GM06990 (cell line): ENCODE measurements at regions not wholly inside any gene's neighbourhood (a gene's known extent, or its start where the extent isn't known, plus 50 kb on each side); places are given as distances from the start of the nearest gene placed in this dataset.

Source experiments
- DNase-seq: peaks from one replicate; pipeline ENCODE4 v3.0.0-alpha.2; 2011; ENCODE audit not compliant: insufficient read length; ENCODE audit errors: extremely low read depth
- H3K27me3 ChIP-seq: replicated peaks from 2 replicates; pipeline ENCODE4 v1.6.0; 2011; ENCODE audit warnings: low read length; ENCODE audit not compliant: control insufficient read depth, insufficient read depth
- H3K36me3 ChIP-seq: 2 replicates; pipeline ENCODE4 v1.5.1; 2011; ENCODE audit warnings: low read length; ENCODE audit not compliant: control insufficient read depth, insufficient read depth
- H3K4me3 ChIP-seq: replicated peaks from 2 replicates; pipeline ENCODE4 v1.5.1; 2011; ENCODE audit warnings: low read depth, mild to moderate bottlenecking, control low read depth, low read length
- TF ChIP-seq, protein P1 (sequence below): IDR thresholded peaks from 2 replicates; pipeline ENCODE4 v1.5.1; 2011; ENCODE audit warnings: low read length, control low read depth, mild to moderate bottlenecking, inconsistent platforms; ENCODE audit not compliant: insufficient read depth, poor library complexity, severe bottlenecking

DNA sequence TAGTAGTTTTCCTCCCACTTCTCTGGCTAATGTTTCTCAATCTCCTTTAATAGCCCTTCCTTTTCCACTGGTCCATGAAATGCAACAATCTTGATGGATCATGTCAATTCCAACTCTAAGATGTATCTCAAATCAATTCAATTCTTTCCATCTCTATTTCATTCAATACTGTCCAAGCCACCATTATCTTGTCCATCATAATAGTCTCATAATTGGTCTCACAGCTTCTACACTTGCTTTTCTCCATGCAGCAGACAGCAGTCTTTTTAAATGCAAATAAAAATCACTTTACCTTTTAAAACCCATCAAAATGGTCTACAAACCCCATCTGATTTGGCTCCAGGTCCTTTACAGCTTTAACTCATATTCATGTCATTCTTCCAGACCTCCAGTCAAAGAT is 226.6 kb downstream of the EPHA4 start:
- TF ChIP-seq, protein P1, sequence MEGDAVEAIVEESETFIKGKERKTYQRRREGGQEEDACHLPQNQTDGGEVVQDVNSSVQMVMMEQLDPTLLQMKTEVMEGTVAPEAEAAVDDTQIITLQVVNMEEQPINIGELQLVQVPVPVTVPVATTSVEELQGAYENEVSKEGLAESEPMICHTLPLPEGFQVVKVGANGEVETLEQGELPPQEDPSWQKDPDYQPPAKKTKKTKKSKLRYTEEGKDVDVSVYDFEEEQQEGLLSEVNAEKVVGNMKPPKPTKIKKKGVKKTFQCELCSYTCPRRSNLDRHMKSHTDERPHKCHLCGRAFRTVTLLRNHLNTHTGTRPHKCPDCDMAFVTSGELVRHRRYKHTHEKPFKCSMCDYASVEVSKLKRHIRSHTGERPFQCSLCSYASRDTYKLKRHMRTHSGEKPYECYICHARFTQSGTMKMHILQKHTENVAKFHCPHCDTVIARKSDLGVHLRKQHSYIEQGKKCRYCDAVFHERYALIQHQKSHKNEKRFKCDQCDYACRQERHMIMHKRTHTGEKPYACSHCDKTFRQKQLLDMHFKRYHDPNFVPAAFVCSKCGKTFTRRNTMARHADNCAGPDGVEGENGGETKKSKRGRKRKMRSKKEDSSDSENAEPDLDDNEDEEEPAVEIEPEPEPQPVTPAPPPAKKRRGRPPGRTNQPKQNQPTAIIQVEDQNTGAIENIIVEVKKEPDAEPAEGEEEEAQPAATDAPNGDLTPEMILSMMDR: no peak
- Histone ChIP-seq H3K27me3 (no peaks in the 10 kb centered on the region), H3K4me3 (no peak overlapping the region), H3K36me3 (no peaks in the 10 kb centered on the region)
- no peak for DNase-seq

DNA sequence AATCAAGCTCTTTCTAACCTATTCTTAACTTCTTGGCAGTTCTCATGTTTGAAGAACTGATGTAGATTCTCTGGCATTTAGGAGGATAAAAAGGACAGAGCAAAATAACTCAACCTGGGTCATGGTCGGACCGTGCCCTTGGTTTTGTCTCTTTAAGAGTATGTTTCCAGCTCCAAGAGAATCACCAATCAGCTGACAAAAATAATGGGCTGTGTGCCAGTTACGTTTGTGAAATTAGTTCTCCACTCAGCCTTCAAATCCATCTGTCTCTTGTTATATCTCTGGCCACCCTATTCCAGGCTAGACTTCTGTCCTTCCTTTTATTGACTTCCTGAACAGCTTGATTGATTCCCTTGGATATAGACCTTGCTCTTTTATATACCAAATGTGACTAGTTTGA is 225.7 kb downstream of the EPHA4 start:
- H3K4me3 ChIP-seq: no peak overlapping the region
- TF ChIP-seq, protein P1: no peak
- H3K27me3 ChIP-seq: no peaks in the 10 kb centered on the region
- H3K36me3 ChIP-seq: no peaks in the 10 kb centered on the region
- DNase-seq: no peak

DNA sequence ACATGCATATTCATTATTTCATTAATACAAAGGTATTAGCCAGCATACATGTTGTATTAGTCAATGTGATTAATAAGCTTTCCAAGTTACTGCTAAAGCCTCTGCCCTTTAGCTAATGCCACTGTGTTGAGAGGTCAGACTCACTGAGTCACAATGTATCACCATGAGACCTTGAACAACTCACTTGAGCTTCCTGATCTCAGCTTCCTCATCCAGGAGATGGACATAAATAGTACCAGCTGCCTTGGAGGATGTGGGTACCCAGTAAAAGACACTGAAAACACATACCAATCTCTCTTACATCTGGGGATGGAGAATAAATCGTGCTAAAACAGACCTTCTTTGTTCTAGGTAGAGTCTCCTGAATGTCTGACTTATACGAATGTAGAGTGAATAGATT is 224.6 kb downstream of the EPHA4 start:
- DNase-seq: no peak
- no peaks in the 10 kb centered on the region for H3K36me3 ChIP-seq
- no peaks in the 10 kb centered on the region for H3K27me3 ChIP-seq
- TF ChIP-seq, protein P1: no peak
- no peak overlapping the region for H3K4me3 ChIP-seq

DNA sequence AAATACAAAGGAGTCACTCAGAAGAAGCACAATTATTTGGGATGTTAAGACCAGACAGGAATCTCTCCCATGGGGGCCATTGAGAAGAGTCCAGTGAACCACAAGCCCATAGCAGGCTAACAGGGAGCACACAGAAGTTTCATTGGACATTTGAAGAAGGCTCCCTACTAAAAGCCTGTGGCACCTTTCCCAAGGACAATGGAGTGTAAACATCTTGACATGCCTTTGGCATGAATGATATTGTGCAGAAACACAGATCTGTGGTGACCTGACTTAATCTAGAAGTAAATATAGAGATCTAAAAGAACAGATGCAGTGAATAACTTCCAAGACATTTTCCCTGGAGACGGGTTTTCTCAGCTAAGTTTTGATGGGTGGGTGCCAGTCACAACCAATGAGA is 221.5 kb downstream of the EPHA4 start:
- H3K36me3 ChIP-seq: no peaks in the 10 kb centered on the region
- no peak for DNase-seq
- TF ChIP-seq, protein P1: no peak
- no peak overlapping the region for H3K4me3 ChIP-seq
- no peaks in the 10 kb centered on the region for H3K27me3 ChIP-seq

DNA sequence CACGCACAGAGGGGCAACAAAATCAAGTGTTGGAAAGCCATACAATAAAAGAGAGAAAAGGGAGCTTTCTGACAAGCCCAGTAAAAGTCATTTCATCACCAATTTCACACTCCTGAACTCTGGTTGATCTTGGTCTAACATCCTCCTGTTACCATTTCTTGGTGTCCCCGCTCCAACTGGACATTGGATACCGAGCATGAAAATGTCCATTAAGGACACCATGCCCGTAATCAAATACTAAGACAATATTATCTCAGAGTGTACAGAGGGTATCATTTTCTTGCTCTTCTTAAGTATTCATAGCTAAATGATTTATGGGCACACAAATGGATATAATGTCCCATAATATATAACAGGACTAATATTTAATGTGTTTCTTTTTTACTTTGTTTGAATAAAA is 218.9 kb downstream of the EPHA4 start:
- Histone ChIP-seq H3K36me3 (no peaks in the 10 kb centered on the region), H3K4me3 (no peak overlapping the region), H3K27me3 (no peaks in the 10 kb centered on the region)
- DNase-seq: no peak
- TF ChIP-seq, protein P1: no peak

DNA sequence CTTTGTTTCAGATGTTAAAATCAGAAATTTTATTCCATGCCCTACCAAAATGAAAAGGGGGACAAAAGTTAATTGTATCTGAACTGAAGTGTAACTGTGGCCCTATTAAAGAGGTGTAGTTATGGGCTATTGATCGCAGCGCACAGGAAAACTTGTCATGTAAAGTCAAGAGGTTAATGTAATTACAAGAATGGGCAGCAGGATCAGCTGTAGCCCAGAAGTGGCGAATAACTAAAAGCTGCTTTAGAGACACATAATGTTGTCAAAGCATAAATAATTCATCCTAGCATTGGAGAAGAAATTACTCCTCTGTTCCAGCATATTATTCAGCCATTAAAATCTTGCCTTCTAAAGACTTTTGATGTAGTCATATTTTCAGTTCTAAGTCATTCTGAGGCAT is 211.8 kb downstream of the EPHA4 start:
- TF ChIP-seq, protein P1: no peak
- no peak for DNase-seq
- no peak overlapping the region for H3K4me3 ChIP-seq

More for the DNA sequence above, 211.8 kb downstream of the EPHA4 start:
- no peaks in the 10 kb centered on the region for H3K36me3 ChIP-seq
- no peaks in the 10 kb centered on the region for H3K27me3 ChIP-seq
